ENCODE measurements at regions not wholly inside any gene's neighbourhood (a gene's known extent, or its start where the extent isn't known, plus 50 kb on each side); places are given as distances from the start of the nearest gene placed in this dataset.

GRCh38 chr3:137205394-137206045, 247.7 kb downstream of the IL20RB start:
- no peak for DNase-seq

DNA sequence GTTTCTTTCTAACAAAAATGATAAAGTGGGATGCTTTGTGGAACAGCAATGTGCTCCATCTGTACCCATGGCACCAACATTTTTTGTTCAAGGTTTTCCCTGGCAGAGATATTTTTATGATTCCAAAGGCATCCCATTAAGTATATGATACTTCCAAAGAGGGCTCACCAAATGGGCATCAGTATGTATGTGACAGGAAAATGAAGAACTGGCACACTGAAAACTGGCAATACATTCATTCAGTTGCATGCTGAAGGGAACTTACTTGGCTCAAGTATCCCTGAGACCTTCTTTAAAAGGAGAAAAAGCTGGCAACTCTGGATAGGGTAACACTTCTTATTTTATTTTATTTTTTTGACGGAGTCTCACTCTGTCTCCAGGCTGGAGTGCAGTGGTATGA, 249.8 kb downstream of the IL20RB start:
- DNase-seq = no peak

DNA sequence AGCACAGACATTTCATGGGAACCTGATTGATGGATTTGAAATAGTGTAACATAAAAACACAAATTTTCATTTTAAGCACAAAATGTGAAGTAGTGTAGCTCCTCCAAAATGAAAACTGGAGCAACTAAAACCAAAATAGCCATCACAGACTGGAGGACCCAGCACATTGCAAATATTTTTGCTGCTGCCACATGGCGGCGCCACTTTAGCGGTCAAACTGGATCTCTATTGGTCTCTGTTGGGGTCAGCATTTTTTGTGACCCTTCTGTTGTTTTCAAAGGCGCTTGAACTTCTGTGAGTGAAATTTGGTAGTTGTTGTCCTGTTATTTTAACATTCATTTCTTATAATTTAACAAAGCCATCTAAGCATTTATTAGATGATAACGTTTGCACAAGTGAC, 259.9 kb downstream of the IL20RB start:
- peak in 1 of 2 experiments; percentile 10 for DNase-seq

- DNase-seq = no peak
Observed at GRCh38 chr3:137219801-137220445, 262.1 kb downstream of the IL20RB start.

DNA sequence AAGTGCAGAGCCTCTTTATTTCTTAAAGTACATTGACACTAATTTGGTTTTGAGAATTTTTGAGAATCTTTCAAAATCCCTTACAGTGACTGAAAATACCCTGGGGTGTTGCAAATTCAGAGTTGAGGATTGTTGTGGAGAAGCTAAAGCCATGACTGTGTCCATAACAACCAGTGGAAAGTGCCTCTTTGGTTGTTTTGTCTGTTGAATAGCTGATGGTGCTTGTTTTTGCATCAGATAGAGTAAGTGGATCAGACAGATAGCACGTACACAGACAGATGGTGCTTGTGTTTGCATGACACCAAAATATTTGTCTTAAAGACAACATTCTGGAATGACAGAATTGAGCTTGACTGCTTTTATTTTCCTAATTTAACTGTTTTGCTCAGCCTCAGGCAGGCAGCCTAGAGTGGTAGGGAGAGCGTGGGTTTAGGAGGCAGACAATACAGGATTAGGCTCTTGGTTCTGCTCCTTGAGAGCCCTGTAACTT, 265.0 kb downstream of the IL20RB start:
- peak in 1 of 2 experiments; percentile 7 for DNase-seq

GRCh38 chr3:137224464-137224863, 266.7 kb downstream of the IL20RB start:
- no peak for DNase-seq

DNA sequence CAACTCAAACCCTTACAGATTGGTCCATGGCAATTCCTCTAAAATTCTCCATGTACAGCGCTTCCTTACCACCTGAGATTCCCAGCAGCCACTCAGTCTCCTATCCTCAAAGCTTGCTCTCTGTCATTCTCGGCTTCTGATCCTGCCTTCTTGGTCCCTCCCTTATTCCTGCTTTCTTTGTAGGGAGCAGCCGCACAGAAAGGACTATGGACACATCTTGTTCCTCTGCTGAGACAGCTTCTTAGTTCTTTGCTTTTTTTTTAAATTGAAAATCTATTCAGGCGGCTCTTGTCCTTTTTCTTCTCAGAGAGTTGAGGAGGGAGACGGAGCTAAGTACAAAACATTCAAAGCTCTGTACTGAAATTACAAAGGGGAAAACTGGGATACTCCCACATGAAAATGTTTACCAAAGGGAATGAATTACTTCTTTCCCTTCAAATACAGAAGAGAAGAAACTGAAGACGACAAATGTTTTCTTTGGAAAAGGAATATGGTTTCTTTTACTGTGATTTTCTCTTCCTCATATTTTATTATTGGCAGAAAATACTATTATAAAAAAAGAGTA, 285.1 kb downstream of the IL20RB start:
- no peak for DNase-seq

DNA sequence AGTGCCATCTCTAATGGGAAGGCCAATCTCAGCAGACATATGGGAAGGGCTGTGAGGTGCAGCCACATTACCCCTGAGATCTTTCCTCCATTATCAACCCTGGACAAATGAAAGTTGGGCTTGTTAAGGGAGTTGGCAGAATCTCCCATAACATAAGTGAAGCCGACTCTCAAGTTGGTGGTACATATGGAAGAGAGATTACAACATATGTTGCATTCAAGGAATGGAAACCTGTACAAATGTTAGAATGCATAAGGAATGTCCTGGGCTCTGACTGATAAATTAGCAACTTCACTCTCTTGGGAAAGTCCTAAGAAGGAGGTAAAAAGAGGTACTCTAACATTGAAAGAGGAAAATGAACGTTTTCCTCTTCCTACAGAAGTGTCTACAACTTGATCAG, 288.7 kb downstream of the IL20RB start:
- DNase-seq = no peak

GRCh38 chr3:137249311-137249940, 291.6 kb downstream of the IL20RB start:
- DNase-seq = no peak

DNA sequence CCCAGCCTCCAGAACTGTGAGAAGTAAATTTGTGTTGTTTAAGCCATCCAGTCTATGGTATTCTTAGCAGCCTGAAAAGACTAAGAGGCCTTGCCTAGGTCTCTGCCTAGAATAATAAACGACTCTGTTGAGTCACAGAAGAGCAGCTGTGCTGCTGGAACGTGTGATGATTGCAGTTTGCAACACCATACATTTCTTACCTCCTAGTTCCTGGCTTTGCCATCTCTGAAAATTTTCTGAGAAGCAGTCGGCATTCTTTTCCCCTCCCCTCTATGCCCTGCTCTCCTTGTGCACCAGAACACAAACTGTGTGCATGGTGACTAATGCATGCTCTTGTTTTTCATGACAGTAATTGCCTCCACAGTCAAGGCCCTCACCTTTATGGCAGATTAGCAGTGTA, 301.3 kb downstream of the IL20RB start:
- DNase-seq = no peak

- peak in 1 of 2 experiments; percentile 40 for DNase-seq
Observed at GRCh38 chr3:137259701-137260100, 301.9 kb downstream of the IL20RB start.

DNA sequence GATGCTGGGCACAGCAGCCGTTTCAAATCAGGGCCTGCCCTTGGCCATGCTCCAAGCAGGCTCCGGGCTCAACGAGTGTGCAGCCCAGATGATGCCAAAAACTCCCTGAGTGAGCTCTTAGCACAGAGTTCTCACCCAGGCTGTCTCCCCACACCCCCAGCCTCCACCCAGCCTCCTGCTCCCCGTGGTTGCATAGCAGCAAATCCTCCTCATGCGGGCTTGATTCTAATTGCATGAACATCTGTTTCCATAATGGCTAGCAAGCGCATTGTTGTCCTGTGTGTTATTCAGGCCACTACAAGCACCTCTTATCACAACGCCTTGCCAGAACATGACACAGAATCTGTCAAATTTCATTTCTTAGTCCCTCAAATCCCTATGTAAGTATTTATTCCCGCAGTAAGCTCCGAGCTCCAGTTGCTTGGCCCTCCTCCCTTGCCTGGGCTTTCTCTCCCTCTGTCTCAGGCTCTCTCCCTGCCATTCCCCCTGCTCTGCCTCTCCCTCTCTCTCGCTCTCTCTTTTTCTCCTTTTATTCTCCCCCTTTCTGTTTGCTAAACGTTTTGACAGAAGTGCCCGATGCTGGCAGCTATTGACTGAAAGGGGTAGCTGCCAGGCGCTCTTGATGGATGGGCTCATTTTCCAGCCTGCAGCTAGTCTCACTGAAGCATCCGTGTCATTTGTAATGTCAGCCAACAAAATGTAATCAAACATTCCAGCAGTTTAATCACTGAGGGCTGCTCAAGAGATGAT, 306.5 kb downstream of the IL20RB start:
- DNase-seq = no peak

- no peak for DNase-seq
Observed at GRCh38 chr3:137264843-137265330, 307.1 kb downstream of the IL20RB start.

DNA sequence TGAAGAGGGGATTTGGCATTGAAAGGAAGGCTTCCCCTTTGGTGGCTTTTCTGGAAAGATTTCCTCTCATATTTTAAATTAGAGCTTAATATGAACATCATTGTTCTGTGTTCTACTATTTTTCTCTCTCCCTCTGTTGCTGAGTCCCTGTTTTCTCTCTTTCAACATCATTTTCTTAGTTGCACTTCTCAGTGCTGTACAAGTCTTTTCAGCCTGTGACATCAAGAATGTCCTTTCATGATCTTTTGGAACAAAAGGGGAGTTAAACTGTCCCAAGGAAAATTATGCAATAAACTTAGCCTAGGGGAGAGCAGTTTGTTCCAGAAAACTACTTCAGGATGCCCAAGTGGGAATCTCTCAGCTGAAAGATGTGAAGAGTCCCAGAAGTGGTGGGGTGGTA, 325.1 kb downstream of the IL20RB start:
- DNase-seq = no peak

- DNase-seq = no peak
Observed at GRCh38 chr3:137285924-137286323, 328.1 kb downstream of the IL20RB start.

DNA sequence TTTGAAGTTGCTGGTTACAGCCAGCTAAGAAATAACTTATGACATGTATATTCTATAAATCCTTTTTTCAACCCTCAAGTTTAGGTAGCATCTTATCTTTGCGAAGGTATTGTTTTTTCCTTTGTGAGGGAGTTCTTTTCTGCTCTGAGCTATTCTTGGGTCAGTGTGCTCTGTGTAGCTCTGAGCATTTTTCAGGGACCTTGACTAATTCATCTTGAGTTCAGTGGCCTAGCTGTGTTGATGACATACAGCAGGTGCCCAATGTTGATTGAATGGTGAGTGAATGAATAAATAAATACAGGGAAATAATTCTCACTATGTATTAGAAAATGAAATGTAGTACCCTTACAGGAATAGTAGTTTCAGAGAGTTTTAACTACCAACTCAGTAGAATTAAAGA, 335.3 kb downstream of the IL20RB start:
- no peak for DNase-seq

GRCh38 chr3:137294139-137294538, 336.4 kb downstream of the IL20RB start:
- no peak for DNase-seq

DNA sequence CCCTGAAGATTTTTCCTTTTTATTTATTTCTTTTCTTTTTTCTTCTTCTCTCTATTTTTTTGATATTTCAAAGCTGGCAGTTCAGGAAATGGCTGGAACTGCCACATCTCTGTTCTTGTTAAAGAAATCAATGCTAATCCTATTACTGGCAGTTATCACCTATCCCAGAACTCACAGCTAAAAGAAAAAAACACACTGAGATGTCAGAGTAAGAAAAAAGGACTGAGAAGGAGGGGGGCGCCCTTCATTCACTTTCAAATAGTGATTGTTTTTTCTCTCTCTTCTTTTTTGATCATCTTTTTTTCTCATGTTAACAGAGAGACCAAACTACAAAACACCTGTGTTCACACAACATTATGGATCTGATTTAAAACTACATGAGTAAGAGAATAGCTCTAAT, 337.1 kb downstream of the IL20RB start:
- no peak for DNase-seq

DNA sequence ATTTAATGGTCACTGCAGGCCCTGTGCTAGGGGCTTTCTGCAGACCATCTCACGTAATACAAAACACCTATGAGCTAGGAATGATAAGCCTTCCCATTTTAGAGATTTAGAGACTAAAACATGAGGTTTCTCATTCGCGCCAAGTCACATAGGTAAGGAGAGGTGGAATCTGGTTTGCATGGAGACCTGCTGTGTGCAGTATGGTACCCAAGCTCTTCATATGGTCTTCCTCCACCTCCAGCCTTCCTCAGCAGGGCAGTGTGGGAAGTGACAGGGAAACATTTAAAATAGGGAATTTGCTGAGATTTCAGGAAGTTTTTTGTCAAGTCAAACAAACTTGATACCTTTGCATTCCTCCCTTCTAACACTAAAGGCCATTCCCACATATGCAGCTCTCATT, 337.6 kb downstream of the IL20RB start:
- DNase-seq = no peak

DNA sequence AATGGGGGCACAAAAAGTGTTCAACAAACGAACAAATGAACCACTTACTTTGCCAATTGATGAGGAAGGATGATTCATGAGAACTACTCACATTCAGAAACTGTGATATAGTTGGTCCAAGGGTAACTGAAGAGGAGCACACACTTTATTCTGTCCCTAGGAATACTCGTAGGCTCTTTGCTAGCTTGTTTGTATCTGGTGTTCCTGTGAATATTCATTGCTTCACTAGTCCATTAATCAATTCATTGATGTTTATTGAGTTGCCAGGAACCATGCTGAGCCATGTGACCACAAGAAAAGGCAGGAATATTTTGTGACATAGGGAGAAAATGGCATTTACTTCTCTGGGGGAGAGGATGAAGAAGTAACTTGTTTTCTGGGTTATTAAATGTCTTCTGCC, 338.3 kb downstream of the IL20RB start:
- DNase-seq = no peak

DNA sequence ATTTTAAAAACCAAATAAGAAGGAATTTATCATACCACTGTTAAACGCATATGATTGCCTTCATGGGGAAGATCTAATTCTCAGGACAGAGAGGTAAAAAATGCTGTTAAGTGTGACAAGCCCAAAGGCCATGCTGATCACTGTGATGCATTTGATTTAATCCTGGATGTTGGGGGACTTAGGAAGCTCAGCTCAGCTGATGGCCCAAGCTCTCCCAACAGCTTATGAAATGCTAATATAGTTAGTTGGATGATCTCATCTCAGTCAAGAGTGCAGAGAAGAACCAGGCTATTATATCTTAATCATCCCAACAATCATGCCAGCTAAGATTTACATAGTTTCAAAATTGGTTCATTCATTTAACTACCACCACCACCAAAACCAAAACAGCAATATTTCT, 340.0 kb downstream of the IL20RB start:
- DNase-seq = no peak

- no peak for DNase-seq
Observed at GRCh38 chr3:137300703-137301102, 342.9 kb downstream of the IL20RB start.
